Panc1 (cell line): ENCODE measurements at regions not wholly inside any gene's neighbourhood (a gene's known extent, or its start where the extent isn't known, plus 50 kb on each side); places are given as distances from the start of the nearest gene placed in this dataset.

Experiments used
- REST ChIP-seq, 2 experiments: IDR thresholded peaks; 2 replicates each; pipeline ENCODE4 v1.6.1; 2011 to 2012; ENCODE audit warnings: low read depth in 2 of 2, control low read depth in 1 of 2, low read length in 1 of 2, mild to moderate bottlenecking in 1 of 2, moderate library complexity in 1 of 2; ENCODE audit not compliant: insufficient read depth in 1 of 2
- TF ChIP-seq, protein P1 (sequence below): fragments of 450-650 bp; IDR thresholded peaks from 2 replicates; pipeline ENCODE4 v1.5.1; 2017; ENCODE audit warnings: mild to moderate bottlenecking

GRCh38 chr13:105465745-105466144 lies 1069.7 kb downstream of the EFNB2 start, which contains the start of gene DAOA:
- TF ChIP-seq, protein P1, sequence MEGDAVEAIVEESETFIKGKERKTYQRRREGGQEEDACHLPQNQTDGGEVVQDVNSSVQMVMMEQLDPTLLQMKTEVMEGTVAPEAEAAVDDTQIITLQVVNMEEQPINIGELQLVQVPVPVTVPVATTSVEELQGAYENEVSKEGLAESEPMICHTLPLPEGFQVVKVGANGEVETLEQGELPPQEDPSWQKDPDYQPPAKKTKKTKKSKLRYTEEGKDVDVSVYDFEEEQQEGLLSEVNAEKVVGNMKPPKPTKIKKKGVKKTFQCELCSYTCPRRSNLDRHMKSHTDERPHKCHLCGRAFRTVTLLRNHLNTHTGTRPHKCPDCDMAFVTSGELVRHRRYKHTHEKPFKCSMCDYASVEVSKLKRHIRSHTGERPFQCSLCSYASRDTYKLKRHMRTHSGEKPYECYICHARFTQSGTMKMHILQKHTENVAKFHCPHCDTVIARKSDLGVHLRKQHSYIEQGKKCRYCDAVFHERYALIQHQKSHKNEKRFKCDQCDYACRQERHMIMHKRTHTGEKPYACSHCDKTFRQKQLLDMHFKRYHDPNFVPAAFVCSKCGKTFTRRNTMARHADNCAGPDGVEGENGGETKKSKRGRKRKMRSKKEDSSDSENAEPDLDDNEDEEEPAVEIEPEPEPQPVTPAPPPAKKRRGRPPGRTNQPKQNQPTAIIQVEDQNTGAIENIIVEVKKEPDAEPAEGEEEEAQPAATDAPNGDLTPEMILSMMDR: no peak
- TF ChIP-seq REST (IDR thresholded peaks at IDR 0.05; ENCODE audit: insufficient read depth in 1 of 2, low read depth in 2 of 2, low read length in 1 of 2): no peak
